ENCODE measurements at regions not wholly inside any gene's neighbourhood (a gene's known extent, or its start where the extent isn't known, plus 50 kb on each side); places are given as distances from the start of the nearest gene placed in this dataset.

GRCh38 chr4:160326110-160326509 lies 1223.2 kb downstream of the RAPGEF2 start:
- TF ChIP-seq ZBTB43 (CRISPR knock-in tag; IDR thresholded peaks at IDR 0.05), result no peak
- no peak for TF ChIP-seq MLX (CRISPR knock-in tag; IDR thresholded peaks at IDR 0.05)
- no peak for TF ChIP-seq ERG (CRISPR knock-in tag; IDR thresholded peaks at IDR 0.05)
- TF ChIP-seq NR3C1 (CRISPR knock-in tag; conservative IDR thresholded peaks at IDR 0.05; ENCODE audit: low read depth), result no peak
- no peak for TF ChIP-seq ZNF138 (CRISPR knock-in tag; conservative IDR thresholded peaks at IDR 0.05)
- TF ChIP-seq ZMAT4 (CRISPR knock-in tag; IDR thresholded peaks at IDR 0.05), result no peak
- no peak for TF ChIP-seq PREB (CRISPR knock-in tag; IDR thresholded peaks at IDR 0.05; ENCODE audit: borderline replicate concordance)
- no peak for TF ChIP-seq IRF2 (CRISPR knock-in tag; IDR thresholded peaks at IDR 0.05; ENCODE audit: borderline replicate concordance, low read depth)
- no peak for TF ChIP-seq AR (CRISPR knock-in tag; IDR thresholded peaks at IDR 0.05)
- TF ChIP-seq NFYB (CRISPR knock-in tag; conservative IDR thresholded peaks at IDR 0.05; ENCODE audit: low read depth), result no peak
- TF ChIP-seq ZNF232 (CRISPR knock-in tag; IDR thresholded peaks at IDR 0.05), result no peak
- no peak for TF ChIP-seq STAT6 (CRISPR knock-in tag; conservative IDR thresholded peaks at IDR 0.05; ENCODE audit: low read depth)
- no peak for TF ChIP-seq ETV6 (CRISPR knock-in tag; IDR thresholded peaks at IDR 0.05)
- no peak for TF ChIP-seq CREB1 (CRISPR knock-in tag; IDR thresholded peaks at IDR 0.05)
- no peak for TF ChIP-seq ZSCAN18 (CRISPR knock-in tag; IDR thresholded peaks at IDR 0.05)
- CTCF ChIA-PET, result no interaction called here
- POLR2A ChIA-PET, result no interaction called here

More at GRCh38 chr4:160326110-160326509, 1223.2 kb downstream of the RAPGEF2 start:
- Mint-ChIP-seq H3K4me3 (no peak overlapping the region), H3K36me3 (no peaks in the 10 kb centered on the region), H3K27ac (no peak overlapping the region), H3K27me3 (ENCODE audit: low read depth) (no peaks in the 10 kb centered on the region), H3K9me3 (peaks cover 3% of the 10 kb centered on the region; the same call in 1 of the 2 replicates), H3K4me1 (no peaks in the 10 kb centered on the region)
- ATAC-seq (no peak), DNase-seq (ENCODE audit: low spot score) (no peak)

All from WTC11 (cell line).